ENCODE measurements at regions not wholly inside any gene's neighbourhood (a gene's known extent, or its start where the extent isn't known, plus 50 kb on each side); places are given as distances from the start of the nearest gene placed in this dataset.

DNA sequence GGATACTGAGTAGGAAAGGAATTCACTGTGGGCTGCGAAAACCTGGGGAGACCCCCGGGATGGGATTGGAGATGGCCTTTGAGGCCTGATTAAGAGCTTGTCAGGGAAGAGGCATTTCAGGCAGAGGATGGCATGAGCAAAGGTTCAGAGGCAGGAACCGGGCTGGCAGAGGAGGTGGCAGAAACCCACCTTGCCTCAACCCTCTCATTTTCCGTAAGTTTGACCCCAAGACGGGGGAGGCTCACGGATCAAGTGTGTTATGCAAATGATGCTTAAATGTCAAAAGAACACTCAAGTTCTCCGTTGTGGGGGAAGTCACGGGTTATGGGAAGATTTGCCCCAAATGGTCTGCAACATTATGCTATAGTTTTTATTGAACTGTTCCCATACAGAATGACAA lies 88.3 kb downstream of the MYCN start:
- WGBS (ENCODE audit: extremely low coverage, insufficient read length, low lambda C conversion rate), result no CpG with 5 or more reads among the region's 8 CpGs
- H3K9me3 Mint-ChIP-seq, result no peaks in the 10 kb centered on the region
- TF ChIP-seq, protein P1, sequence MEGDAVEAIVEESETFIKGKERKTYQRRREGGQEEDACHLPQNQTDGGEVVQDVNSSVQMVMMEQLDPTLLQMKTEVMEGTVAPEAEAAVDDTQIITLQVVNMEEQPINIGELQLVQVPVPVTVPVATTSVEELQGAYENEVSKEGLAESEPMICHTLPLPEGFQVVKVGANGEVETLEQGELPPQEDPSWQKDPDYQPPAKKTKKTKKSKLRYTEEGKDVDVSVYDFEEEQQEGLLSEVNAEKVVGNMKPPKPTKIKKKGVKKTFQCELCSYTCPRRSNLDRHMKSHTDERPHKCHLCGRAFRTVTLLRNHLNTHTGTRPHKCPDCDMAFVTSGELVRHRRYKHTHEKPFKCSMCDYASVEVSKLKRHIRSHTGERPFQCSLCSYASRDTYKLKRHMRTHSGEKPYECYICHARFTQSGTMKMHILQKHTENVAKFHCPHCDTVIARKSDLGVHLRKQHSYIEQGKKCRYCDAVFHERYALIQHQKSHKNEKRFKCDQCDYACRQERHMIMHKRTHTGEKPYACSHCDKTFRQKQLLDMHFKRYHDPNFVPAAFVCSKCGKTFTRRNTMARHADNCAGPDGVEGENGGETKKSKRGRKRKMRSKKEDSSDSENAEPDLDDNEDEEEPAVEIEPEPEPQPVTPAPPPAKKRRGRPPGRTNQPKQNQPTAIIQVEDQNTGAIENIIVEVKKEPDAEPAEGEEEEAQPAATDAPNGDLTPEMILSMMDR (conservative IDR thresholded peaks at IDR 0.05), result no peak

More for the DNA sequence above, 88.3 kb downstream of the MYCN start:
- H2BK5ac ChIP-seq (ENCODE audit: insufficient read length, low read length), result no peak overlapping the region
- no peak overlapping the region for H2BK15ac ChIP-seq (ENCODE audit: low read depth, low read length)
- H2BK120ac ChIP-seq (ENCODE audit: low read depth, low read length, poor library complexity, severe bottlenecking), result no peak overlapping the region
- no peaks in the 10 kb centered on the region for H3K36me3 Mint-ChIP-seq (ENCODE audit: insufficient read depth in 1 of 3, low read depth in 3 of 3)
- no peak overlapping the region for H2AK5ac ChIP-seq (ENCODE audit: insufficient read length, low read length)
- H3K79me1 ChIP-seq (ENCODE audit: insufficient read depth, low read depth, low read length, poor library complexity, severe bottlenecking), result no peaks in the 10 kb centered on the region
- no peak overlapping the region for H3K4me3 Mint-ChIP-seq
- no peaks in the 10 kb centered on the region for H3K9me3 ChIP-seq (ENCODE audit: control insufficient read depth, low read depth, low read length)
- peaks cover 4% of the 10 kb centered on the region; the same call in 1 of the 2 replicates for H3K4me1 ChIP-seq (ENCODE audit: insufficient read depth, low read length)
- no peak overlapping the region for H2AFZ ChIP-seq (ENCODE audit: low read length)
- H2BK12ac ChIP-seq (ENCODE audit: insufficient read length, low read depth, low read length), result no peak overlapping the region
- H3K4me2 ChIP-seq (ENCODE audit: insufficient read depth, insufficient read length, low read length), result no peak overlapping the region
- H3K14ac ChIP-seq (ENCODE audit: insufficient read depth, low read length), result no peak overlapping the region
- no peak overlapping the region for H3K56ac ChIP-seq (ENCODE audit: insufficient read length, low read depth, low read length)
- H3K79me2 ChIP-seq (ENCODE audit: insufficient read depth, low read length), result no peaks in the 10 kb centered on the region
- no peak overlapping the region for H3K4ac ChIP-seq (ENCODE audit: low read depth, low read length)
- no peak overlapping the region for H4K8ac ChIP-seq (replicated peaks; ENCODE audit: insufficient read length, low read depth, low read length)
- no peak overlapping the region for H3T11ph ChIP-seq (ENCODE audit: low read length)
- peaks cover 7% of the 10 kb centered on the region for H3K27me3 Mint-ChIP-seq (ENCODE audit: low read depth)
- H3K18ac ChIP-seq (ENCODE audit: insufficient read length, low read depth, low read length), result no peak overlapping the region
- no peak overlapping the region for H3K9ac ChIP-seq (ENCODE audit: extremely low read depth, insufficient read length, low read length)
- H2BK20ac ChIP-seq (ENCODE audit: low read depth, low read length, poor library complexity, severe bottlenecking), result no peak overlapping the region
- H3K23ac ChIP-seq (ENCODE audit: insufficient read length, low read depth, low read length), result no peak overlapping the region
- peaks cover 45 to 49% of the 10 kb centered on the region in 2 experiments for H3K4me1 Mint-ChIP-seq
- H4K5ac ChIP-seq (ENCODE audit: insufficient read length, low read depth, low read length), result no peak overlapping the region
- peak overlapping the region in 2 of 3 experiments; percentile 50 to 67; a peak in 3 of 7 replicates for H3K27ac Mint-ChIP-seq
- peaks cover 5% of the 10 kb centered on the region for H3K23me2 ChIP-seq (ENCODE audit: insufficient read length, low read depth, low read length, poor library complexity, severe bottlenecking)
- H3K27ac ChIP-seq (ENCODE audit: insufficient read length, low read depth, low read length), result no peak overlapping the region
- no peak overlapping the region for H4K91ac ChIP-seq (ENCODE audit: insufficient read length, low read depth, low read length)
- no peaks in the 10 kb centered on the region for H4K20me1 ChIP-seq (ENCODE audit: control insufficient read depth, insufficient read depth, insufficient read length)
- DNase-seq, result no peak
- no peaks in the 10 kb centered on the region for H3K27me3 ChIP-seq (ENCODE audit: insufficient read depth, low read length)

Data from H9 (cell line).